GM18867 (cell line): ENCODE measurements at regions not wholly inside any gene's neighbourhood (a gene's known extent, or its start where the extent isn't known, plus 50 kb on each side); places are given as distances from the start of the nearest gene placed in this dataset.

ENCODE experiments used
- ATAC-seq: cut with Tn5 transposase; IDR thresholded peaks from one replicate; pipeline ENCODE4 v1.9.1; 2021; ENCODE audit warnings: mild to moderate bottlenecking, moderate library complexity; ENCODE audit not compliant: unreplicated experiment

DNA sequence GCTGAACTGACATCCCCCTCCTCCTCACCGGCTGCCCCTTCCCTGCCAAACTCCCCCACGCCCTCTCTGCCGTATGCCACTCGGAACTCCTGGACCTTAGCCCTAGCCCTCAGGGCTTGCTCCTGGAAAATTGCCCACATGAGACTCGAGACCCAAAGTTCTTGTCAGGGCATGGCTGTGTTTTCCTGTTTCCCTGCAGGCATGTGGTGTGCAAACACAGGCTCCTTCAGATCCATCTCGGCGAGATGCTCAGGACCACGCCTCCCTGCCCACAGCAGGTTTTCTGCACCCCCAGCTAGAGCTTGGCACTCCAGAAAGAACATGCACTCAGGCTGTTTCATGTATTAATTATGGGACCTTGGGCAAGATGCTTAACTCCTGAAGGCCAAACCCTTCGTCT, 1480.4 kb downstream of the BRD1 start:
- no peak for ATAC-seq

DNA sequence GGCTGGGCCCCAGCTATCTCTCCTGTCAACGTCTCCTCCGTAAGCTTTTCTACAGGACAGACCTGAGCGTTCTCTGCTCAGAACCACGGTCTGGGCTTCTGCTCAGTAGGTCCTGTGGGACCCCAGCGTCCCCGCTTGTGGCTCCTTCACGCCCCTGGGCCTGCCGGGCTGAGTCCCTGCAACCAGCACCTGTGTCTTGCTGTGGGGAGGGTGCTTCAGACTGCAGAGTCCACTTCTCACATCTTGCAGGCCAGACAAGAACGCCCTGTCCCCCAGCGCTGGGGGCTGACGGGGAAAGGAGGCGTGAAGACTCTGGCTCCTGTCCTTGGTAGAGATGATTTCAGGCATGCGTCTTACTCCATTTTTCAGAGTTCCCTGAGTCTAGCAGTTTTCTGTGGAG, 1480.8 kb downstream of the BRD1 start:
- ATAC-seq: no peak

DNA sequence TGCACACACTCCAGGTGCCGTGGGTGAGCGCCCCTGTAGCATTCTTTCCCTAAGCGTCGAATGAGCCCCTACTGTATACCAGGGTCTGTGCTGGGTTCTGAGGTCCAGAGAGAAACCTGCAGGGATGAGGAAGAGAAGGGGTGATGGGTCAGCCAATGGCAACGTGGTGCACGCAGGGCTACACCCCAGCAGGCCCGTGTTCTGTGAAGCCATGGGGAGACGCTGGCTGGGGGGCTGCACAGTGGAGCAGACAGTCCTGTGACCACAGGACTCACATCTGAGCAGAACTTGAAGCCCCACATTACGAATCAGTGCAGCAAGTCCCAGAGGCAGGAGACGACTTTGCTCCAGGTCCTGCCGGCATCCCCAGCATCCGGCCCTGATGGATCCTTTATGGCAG, 1481.4 kb downstream of the BRD1 start:
- no peak for ATAC-seq

DNA sequence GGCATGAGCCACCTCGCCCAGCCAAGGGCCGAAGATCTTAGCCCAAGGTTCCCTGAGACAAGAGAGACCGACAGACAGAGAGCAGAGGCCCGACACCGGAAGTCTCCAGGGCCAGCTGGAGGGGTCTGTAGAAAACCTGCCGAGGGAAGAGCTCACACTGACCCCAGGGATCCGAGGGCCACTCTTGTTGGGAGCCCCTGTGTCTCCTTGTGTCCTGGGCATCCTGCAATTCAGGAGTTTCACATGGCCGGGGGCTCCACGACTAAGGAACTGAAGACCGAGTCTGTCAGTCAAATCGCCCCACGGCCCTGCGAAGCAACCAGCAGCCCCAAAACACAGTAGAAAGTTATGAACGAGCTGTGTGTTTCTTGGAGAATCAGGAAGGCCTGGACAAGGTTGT, 1482.0 kb downstream of the BRD1 start:
- ATAC-seq: no peak

DNA sequence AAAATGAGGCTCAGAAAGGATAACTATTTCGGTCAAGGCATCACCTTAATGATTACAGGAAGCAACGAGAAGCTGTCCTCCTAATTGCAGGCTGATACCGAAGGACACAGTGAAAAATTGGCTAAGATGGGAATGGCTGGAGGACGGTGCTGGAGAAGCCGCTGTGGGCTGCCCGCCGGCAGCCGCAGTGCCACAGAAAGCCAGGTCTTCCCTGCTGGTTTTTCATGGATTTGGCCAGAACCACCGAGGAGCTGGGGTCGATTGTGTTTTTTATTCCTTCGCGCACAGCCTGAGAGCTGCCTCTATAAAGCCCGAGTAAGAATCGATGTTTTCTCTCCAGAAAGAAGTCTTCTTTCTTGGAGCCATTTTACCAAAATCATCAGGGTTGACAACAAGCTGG, 1484.2 kb downstream of the BRD1 start:
- no peak for ATAC-seq

DNA sequence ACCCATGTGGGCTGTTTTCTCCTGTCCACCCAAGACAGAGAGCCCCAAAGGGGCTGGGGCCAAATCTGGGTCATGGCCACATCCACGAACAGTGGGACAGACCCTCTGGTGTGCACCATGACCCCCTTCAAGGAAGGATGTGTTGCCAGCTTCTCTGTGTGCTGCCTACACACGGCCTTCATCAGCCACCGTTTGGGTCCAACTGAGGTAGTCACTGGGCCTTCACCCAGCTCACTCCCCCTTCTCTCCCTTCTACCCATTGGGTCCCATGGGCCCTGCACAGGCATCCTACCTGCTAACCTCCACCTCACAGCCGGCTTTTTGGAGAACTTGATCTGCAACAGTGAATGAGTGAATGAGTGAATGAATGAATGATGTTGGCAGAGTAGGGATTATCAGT, 1484.9 kb downstream of the BRD1 start:
- no peak for ATAC-seq

DNA sequence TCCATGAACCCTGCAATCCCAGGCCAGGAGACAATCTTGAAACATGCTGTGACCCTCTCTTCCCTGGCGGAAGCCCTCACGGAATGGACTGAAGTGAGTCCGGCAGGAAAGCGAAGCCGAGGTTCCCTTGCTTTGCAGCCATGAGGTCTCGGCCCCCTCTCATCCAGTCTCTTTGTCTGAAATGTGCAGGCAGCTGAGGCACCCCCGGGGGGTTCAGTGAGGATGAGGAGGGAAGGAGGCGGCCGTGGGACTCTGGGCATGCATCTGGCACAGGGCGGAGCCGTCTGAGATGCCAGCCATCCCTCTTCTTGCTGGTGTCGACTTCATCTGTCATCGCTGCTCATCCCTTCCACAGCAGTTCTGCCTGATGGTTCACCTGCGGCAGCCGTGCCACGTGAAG, 1485.7 kb downstream of the BRD1 start:
- no peak for ATAC-seq

DNA sequence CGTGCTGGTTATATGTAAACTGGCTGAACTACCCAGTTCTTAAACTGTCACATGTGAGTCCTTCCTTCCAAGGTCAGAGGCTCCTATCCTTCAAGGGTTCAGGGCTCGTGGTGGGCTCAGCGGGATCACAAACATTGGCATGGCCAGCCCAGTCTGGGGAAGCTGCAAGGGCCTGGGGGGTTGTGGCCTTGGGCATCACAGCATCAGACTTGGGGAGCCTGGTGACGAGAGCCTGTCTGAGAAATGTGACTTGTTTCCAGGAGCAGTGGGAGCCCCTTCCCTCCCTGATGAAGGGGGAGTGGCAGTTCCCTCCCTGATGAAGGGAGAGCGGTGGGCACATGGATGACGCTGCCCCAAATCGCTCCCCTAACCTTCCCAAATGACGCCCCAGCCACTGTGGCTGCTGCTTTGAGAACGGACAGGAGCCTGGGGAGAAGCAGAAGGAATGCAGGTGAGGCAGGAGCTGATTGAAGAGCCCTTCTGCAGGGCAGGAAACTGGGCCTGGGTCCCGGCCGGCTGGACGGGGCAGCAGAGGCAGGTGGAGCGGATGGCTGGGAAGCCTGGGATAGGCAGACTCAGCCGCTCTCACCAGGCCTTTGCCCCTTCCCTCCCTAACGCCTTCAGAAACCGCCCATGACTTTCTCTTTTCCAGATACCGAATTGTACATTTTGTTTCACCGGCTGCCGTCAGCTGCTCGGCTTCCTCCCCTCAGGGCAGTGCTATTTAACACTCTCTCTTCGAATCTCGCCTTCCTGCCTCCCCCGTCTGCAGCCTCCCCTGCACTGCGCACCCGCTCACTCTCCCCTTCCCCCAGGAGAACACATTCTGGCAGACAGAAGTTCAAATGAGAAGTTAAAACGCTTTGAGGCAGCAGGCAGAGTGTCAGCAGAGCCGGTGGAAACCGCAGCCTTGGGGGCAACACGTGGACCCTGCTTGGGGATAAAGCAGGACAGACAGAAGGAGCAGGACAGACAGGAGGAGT, 1486.7 kb downstream of the BRD1 start:
- no peak for ATAC-seq

DNA sequence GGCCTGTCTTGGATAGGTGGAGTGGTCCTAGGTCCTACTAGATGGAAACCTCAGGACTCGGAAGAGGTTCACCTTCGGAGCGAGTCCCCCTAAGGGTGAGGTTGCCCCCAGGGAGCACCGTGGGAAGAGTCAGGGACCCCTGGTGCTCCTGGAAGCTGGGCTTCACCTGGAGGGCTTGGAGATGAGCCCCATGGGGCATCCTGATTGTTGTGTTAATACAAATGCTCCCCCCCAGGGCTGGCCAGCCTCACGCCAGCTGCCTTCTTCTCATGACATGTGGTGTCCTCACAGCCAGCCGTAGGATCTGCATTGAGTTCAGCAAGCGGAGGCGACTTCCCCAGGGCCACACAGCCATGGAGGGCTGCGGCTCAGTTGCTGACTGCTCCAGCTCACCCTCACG, 1487.5 kb downstream of the BRD1 start:
- ATAC-seq: no peak

DNA sequence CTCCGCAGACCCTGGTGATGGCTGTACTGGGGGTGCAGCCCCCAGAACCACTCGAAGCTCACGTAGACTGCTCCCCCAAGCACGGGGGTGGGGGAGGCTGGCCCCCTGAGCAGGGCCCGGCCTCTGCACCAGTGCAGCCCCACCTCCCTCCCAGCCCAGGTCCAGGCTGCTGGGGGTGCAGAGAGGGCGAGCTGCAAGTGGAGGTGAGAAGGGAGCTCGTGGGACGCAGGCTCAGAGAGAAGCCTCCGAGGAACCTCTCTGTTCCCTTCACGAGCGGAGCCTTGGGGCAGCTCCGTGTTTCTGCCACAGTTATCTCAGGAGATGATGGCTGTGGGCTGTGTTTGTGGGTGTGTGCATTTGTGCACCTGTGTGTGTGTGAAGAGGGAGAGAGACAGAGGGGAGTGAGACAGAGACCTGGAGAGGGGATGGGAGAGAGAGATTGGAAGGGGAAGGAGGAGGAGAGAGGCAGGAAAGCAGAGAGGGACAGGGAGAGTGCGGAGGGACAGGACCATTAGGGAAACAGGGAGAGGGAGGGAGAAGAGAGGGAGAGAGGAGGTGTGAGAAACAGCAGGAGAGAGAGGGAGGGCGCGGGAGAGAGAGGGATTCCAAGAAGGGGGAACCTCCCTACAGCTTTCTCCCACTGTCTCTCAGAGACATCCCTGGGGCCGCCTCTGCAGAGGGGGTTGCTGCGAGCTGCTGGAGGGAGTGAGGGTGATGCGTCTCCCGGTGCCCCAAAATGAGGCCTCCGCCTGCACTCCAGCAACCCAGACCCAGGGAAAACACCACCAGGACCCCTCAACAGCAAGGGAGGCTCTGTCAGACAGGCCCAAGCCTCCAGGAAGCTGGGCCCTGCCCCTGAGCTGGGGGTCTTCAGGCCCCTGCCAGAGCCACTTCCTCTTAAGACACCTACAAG, 1488.6 kb downstream of the BRD1 start:
- ATAC-seq: no peak

DNA sequence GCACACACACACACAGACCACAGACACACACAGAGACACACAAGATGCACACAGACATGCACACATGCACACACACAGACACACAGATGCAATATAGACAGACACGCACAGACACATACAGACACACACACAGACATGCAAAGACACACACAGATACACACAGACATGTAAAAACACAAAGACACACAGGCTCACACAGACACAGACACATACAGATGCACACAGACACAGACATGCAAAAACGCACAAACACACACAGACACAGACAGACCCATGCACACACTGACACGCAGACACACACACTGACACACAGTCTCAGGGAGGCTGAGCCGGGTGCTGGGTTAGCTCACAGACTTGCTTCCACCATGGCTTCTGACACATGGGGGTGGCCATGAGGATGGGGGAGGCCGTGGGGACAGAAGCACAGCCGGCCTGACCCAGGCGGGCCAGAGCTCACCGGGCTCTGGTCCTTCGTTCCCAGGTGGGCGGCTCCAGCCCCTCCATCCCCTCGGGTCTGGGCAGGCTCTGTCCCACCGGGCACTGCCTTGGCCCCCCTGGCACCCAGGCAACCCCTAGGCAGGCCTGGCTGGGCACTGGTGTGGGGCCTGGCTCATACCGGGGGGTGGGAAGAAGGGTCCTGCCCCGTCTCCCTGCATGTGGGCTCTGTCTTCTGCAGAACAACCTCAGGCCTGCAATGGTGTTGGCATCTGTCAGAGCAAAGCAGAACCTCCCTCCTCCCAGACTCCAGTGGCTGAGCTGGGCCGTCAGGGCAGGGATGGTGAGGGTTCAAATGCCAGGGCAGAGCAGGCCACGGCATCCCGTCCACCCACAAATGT, 1489.5 kb downstream of the BRD1 start:
- ATAC-seq: no peak

DNA sequence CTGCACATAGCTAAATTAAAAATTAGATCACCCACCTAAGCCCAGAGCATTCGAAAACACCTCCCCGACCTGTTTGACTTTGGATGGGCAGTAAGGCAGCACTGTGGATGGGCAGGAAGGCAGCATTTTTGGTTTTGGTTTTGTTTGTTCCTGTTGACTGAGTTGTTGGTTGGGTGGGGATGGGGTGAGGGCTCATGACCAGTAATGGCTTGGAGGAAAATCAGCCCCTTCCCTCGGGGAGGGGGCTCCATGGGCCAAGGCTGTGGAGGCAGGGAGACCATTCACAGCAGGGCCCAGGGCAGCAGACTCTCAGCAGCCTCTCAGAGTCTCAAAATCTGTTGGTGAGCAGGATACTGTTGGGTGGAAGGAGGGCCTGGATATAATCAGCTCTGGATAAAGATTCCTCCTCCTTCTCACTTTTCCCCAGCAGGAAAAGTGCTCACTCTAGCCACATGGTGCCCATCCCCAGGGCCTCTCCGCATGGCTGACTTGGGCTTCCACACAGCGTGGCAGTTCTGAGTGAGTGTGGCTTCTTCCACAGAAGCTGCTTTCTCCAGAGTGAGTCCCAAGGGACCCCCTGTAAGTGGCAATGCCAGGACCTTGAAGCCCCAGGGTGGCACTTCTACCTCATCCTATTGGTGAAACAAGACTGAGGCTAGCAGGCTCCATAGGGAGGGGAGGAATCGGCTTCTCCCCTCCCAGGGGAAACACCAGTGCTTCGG, 1491.2 kb downstream of the BRD1 start:
- ATAC-seq: no peak

DNA sequence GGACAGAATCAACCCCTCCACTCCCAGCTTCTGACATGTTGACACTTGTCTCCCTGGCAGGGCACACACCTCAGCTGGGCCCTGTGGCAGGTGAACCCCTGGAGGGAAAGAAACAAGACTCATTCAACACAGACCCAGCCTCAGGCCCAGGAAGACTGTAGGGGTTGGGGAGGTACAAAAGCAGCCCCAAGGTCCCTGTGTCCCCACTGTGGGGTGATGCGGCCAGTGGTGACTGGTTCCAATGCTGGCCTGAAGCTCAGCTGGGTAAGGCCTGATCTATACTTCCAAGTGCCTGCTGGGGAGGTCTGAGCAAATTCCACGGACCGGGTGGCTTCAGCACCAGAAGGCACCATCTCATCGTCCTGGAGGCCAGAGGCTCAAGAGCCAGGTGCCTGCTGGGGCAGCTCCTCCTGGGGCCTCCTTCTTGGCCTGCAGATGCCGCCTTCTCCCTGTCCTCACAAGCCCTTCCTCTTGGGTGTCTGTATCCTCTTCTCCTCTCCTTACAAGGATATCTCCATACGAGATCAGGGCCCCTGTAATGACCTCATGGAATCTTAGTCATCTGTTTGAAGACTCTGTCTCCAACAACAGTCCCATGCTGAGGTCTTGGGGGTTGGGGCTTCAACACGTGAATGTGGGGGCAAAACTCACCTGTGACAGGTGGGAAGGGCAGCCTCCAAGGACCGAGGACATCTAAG, 1492.1 kb downstream of the BRD1 start:
- ATAC-seq: no peak

DNA sequence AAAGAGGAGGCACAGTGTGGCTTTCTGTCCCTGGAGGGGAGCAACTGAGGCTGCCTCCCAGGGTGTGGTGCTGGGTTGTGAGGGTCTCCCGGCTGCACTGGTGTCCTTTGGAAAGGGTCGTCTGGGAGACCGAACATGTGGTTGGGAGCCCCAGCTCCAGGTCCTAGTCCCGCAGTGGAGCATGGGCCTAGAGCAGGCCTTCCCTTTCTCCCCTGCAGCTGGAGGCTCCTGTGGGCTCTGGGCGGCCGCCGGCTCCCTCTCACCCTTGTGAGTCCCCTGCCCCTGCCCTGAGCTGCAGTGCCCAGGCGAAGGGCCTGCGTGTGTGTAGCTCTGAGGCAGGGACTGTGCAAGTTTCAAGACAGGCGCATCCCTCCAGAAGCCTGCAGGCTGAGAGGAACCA, 1492.7 kb downstream of the BRD1 start:
- no peak for ATAC-seq

DNA sequence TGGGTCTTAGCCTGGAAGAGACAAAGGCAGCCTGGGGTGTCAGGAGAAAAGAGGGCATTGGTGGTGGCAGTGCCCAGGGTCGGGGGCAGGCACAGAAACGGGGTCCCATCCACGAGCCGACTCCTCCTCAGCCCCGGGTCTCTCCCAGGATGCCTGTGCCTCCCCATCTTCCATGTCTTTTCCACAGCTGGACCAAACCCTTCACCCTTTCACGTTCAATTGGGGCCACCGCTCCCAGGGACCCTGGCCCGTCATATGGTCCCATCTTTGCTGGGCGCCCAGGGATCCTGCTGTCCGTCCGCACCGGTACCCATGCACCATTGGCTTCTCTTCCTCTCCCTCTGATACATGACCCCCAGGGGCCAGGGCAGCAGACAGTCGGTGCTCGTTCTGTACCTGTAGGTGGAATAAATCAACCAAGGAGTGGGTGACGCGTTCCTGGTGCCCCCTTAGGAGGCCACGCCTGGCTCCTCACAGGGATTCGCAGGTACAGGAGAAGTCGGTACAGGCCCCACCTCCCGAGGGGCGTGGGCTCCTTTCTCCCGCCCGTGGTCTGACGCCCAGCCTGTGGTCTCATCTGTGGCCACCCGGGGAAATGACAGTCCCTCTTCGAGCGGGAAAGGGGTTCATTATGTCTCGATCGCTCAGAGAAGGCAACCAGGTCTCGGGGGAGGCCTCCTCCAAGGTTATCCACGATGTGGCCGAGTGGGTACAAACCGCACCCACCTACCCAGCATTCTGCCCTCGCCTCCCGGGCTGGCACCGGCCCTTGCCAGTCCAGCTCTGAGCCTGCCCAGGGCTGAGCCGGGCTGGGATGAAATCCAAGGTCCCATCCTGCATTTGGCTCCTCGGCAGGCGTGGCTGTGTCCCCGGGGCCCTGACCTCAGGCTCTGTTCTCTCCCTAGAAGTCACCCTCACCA, 1493.6 kb downstream of the BRD1 start:
- ATAC-seq: no peak

DNA sequence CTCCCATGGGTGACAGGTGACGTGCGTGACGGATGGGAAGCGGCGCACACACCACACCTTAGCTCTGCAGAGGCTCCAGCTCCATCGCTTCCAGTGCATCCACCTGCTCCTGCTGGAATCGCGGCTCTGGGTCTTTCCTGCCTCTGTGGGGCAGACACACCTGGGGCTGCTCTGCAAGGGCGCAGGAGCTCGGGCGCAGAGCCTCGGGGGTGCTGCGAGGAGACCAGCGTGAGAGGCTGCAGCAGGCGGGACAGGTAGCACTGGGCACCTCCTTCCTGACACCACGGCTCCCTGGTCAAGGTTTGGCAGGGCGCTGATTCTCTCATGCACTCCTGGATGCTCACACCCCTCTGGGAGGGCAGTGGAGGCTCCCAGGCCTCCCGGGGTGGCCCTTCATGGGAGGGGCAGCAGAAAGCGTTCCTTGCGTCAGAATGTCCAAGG, 1494.3 kb downstream of the BRD1 start:
- ATAC-seq: no peak

DNA sequence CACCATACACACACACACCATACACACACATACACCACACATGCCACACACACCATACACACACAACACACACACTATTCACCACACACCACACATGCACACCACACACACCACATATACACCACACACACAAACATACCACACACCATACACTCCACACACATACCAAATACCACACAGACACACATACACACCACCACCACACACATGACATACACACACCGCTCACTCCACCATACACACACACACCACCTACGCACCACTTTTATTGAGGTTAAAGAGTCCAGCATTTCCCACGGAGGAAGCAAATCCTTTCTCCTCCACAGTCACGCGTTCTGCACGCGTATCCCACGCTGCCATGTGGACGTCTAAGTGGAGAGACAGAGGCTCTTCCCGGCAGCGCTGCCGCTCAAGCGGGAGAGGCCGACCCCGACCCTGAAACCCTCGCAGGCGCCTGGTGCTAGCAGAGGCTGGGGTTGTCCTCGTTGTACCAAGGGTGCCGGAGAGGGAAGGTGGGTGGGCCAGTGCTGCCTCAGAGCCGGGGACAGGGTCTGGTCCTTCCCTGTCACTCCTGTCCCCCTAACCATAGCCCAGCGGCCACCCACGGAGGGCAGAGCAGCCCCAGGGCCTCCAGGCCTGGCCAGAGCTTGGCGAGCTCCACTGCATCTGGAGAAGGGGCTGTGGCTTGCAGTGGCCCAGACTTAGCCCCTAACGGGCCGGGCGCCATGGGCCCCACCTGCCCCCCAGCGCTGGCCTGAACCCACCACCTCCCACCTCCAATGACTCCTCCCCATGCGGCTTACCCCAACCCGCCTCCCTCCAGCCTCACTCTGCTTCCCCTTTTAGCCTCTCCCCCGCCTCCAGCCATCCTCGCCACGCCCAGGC, 1495.0 kb downstream of the BRD1 start:
- no peak for ATAC-seq
